MCF 10A (cell line): ENCODE measurements at regions not wholly inside any gene's neighbourhood (a gene's known extent, or its start where the extent isn't known, plus 50 kb on each side); places are given as distances from the start of the nearest gene placed in this dataset.

ENCODE experiments used
- BruUV-seq: library from RNA; stranded (reverse); fragments of 400-500 nt; replicated peaks from 2 replicates; lab custom pipeline; 2021; lab: Mats Ljungman, UMichigan
- CTCF ChIA-PET: fragments of 300-600 bp; sonication (Branson Sonifier 250); formaldehyde crosslinking; extraction: SDS; loops from one replicate; lab custom pipeline; 2021; ENCODE audit warnings: antibody characterized with exemption, inconsistent platforms; lab: Yijun Ruan, JAX
- POLR2A ChIA-PET: fragments of 300-600, 350-650 bp; sonication (Branson Sonifier 250); formaldehyde crosslinking; extraction: SDS; loops from one replicate; lab custom pipeline; 2020; ENCODE audit warnings: antibody characterized with exemption, inconsistent platforms; lab: Yijun Ruan, JAX
- DNase-seq: peaks from one replicate; pipeline ENCODE4 v3.0.0-alpha.2; 2018; ENCODE audit not compliant: unreplicated experiment
- H3K27ac Mint-ChIP-seq: one replicate; pipeline ENCODE4 v1.8.0; 2022; ENCODE audit warnings: mild to moderate bottlenecking, low read depth, mixed read lengths; ENCODE audit not compliant: unreplicated experiment
- H3K27me3 Mint-ChIP-seq: one replicate; pipeline ENCODE4 v1.8.0; 2022; ENCODE audit warnings: mixed read lengths; ENCODE audit not compliant: insufficient read depth, unreplicated experiment
- H3K36me3 Mint-ChIP-seq: one replicate; pipeline ENCODE4 v1.8.0; 2022; ENCODE audit warnings: mild to moderate bottlenecking, moderate library complexity, mixed read lengths; ENCODE audit not compliant: insufficient read depth, unreplicated experiment
- H3K4me1 Mint-ChIP-seq: one replicate; pipeline ENCODE4 v1.8.0; 2022; ENCODE audit warnings: mixed read lengths; ENCODE audit not compliant: insufficient read depth, unreplicated experiment
- H3K4me3 Mint-ChIP-seq: one replicate; pipeline ENCODE4 v1.8.0; 2022; ENCODE audit warnings: mild to moderate bottlenecking, moderate library complexity, mixed read lengths; ENCODE audit not compliant: unreplicated experiment
- H3K9me3 Mint-ChIP-seq: one replicate; pipeline ENCODE4 v1.8.0; 2022; ENCODE audit warnings: mixed read lengths; ENCODE audit not compliant: unreplicated experiment
- intact Hi-C: fragments of 100-400 bp; cut with micrococcal nuclease; formaldehyde crosslinking; loops from 2 replicates; pipeline ENCODE4 v1.14.1; 2022
- TF ChIP-seq, protein P1 (sequence below): fragments of 200-600 bp; IDR thresholded peaks from one replicate; pipeline ENCODE4 v1.8.0; 2022; ENCODE audit warnings: antibody characterized with exemption, mild to moderate bottlenecking; ENCODE audit not compliant: unreplicated experiment

DNA sequence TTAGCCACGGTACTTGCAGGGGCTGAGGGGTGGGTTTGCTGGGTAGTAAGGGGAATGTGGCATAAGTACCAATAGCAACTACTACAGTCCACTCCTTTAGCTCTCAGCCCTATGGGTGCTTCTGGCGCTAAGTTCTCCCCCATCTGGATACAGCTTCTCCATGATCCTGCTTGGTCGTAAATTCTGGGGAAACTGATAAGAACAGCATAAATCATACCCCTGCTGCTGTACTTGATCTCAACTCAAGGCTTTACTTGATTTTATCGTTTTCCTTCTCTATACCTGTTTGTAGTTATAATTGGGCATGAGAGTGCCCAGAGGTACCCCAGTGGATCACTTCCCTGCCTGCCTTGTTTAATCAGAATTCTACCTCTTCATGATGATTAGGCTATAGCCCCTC, 331.4 kb downstream of the PMP22 start:
- no peaks in the 10 kb centered on the region for H3K36me3 Mint-ChIP-seq
- BruUV-seq, result no TSS peak
- no peak overlapping the region for H3K27ac Mint-ChIP-seq
- no peaks in the 10 kb centered on the region for H3K4me1 Mint-ChIP-seq
- peaks cover 36% of the 10 kb centered on the region for H3K27me3 Mint-ChIP-seq
- intact Hi-C loops, result no loop called here
- ChIA-PET CTCF (interaction anchor here (0.5 to 0.7 kb wide), 5 partner anchors 11 to 1341 kb away, joined by 3 to 5 read pairs (median 3); no protein-coding TSS in a partner anchor), POLR2A (no interaction called here)
- H3K4me3 Mint-ChIP-seq, result no peak overlapping the region
- no peaks in the 10 kb centered on the region for H3K9me3 Mint-ChIP-seq
- TF ChIP-seq, protein P1, sequence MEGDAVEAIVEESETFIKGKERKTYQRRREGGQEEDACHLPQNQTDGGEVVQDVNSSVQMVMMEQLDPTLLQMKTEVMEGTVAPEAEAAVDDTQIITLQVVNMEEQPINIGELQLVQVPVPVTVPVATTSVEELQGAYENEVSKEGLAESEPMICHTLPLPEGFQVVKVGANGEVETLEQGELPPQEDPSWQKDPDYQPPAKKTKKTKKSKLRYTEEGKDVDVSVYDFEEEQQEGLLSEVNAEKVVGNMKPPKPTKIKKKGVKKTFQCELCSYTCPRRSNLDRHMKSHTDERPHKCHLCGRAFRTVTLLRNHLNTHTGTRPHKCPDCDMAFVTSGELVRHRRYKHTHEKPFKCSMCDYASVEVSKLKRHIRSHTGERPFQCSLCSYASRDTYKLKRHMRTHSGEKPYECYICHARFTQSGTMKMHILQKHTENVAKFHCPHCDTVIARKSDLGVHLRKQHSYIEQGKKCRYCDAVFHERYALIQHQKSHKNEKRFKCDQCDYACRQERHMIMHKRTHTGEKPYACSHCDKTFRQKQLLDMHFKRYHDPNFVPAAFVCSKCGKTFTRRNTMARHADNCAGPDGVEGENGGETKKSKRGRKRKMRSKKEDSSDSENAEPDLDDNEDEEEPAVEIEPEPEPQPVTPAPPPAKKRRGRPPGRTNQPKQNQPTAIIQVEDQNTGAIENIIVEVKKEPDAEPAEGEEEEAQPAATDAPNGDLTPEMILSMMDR, result no peak
- DNase-seq, result no peak

DNA sequence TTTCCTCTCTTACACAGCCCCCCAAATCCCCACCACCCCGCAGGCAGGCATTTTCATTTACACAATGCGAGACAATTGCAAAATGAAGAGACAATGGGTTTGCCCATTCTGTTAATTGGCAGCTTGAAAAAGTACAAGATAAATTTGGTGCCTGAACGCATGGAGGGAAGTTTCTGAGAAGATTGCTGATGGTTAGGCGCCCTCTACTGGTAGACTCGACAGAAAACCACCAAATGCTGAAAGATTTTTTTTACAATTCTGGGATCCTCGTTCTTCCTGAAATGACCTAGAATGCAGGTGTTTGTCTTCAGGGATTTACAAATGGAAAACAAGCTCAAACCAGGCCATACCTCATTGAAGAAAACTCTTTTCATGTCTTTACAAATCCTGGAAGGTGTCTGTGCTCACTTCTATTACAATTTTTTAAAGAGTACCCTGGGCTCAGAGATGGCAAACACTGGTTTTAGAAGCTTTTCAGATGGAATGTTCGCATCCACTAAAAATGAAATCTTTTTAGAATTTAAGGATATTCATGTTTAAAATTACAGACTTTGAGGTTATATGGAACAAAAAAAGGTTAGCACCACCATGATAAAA, 338.5 kb downstream of the PMP22 start:
- Mint-ChIP-seq H3K36me3 (no peaks in the 10 kb centered on the region), H3K4me3 (no peak overlapping the region), H3K9me3 (no peaks in the 10 kb centered on the region), H3K27me3 (peaks cover 14% of the 10 kb centered on the region), H3K27ac (no peak overlapping the region), H3K4me1 (no peaks in the 10 kb centered on the region)
- no TSS peak for BruUV-seq
- CTCF ChIA-PET, result interaction anchor here (0.6 to 3.4 kb wide), 60 partner anchors 9 to 1896 kb away, joined by 3 to 30 read pairs (median 3); partner anchors contain the start of gene HS3ST3B1
- TF ChIP-seq, protein P1, result peak; percentile 80
- POLR2A ChIA-PET, result interaction anchor here (0.6 to 1.9 kb wide), 7 partner anchors 12 to 1329 kb away, joined by 3 to 12 read pairs (median 3); partner anchors contain the start of gene HS3ST3B1
- DNase-seq, result peak; percentile 83
- intact Hi-C loops, result loop anchor here (1.0 to 10.0 kb wide), 7 partner anchors 192 to 1589 kb away; partner anchors contain the start of gene HS3ST3B1

DNA sequence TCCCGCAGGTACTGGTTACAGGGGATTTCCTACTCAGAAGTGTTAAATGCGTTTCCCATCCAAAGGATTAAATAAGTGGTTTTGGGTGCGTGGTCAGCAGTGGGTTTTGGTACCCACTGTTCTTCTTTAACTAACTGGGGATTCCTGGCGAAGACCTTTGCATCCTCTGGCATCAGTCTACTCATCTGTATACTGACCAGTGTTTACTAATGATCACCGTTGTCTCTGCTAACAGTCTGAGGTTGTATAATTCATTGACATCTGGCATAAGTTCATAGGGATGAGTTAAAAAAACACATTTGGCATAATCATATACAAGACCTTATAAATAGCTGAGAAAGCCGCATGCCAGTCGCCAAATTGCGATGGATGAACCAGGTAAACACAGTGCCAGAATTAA, 339.1 kb downstream of the PMP22 start:
- TF ChIP-seq, protein P1, result no peak

DNA sequence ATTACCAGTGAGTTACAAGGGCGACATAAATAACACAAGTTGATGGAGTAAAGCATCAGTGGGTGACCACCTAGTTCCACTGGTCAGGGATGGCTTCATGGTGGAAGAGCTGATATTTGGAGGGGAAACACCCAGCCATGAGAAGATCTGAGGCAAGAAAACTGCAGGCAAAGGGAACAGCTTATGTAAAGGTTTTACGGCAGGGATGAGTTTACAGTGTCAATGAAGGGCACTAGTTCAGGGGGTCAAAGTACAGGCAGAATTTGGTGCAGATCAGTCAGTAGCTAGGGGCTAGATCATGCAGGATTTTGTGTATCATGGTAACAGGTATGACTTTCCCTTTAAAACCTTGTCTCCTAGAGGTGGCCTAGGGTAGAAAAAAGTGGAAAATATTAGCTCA, 339.6 kb downstream of the PMP22 start:
- POLR2A ChIA-PET, result interaction anchor here (1.9 kb wide), 1 partner anchor 624 kb away, joined by 12 read pairs; the partner anchor contains the start of gene HS3ST3B1
- intact Hi-C loops, result loop anchor here (10.0 kb wide), 1 partner anchor 191 kb away; no protein-coding TSS in a partner anchor
- no TSS peak for BruUV-seq
- no peaks in the 10 kb centered on the region for H3K4me1 Mint-ChIP-seq
- H3K4me3 Mint-ChIP-seq, result no peak overlapping the region
- no peak overlapping the region for H3K27ac Mint-ChIP-seq
- CTCF ChIA-PET, result interaction anchor here (0.6 to 3.4 kb wide), 8 partner anchors 187 to 1895 kb away, joined by 3 to 30 read pairs (median 9); partner anchors contain the start of gene HS3ST3B1
- no peaks in the 10 kb centered on the region for H3K9me3 Mint-ChIP-seq
- peaks cover 14% of the 10 kb centered on the region for H3K27me3 Mint-ChIP-seq
- TF ChIP-seq, protein P1, result no peak
- no peak for DNase-seq
- no peaks in the 10 kb centered on the region for H3K36me3 Mint-ChIP-seq

More for the DNA sequence above, 339.1 kb downstream of the PMP22 start:
- H3K4me3 Mint-ChIP-seq, result no peak overlapping the region
- no TSS peak for BruUV-seq
- H3K9me3 Mint-ChIP-seq, result no peaks in the 10 kb centered on the region
- ChIA-PET POLR2A (interaction anchor here (0.6 to 1.9 kb wide), 4 partner anchors 14 to 1160 kb away, joined by 3 to 12 read pairs (median 3); partner anchors contain the start of gene HS3ST3B1), CTCF (interaction anchor here (0.6 to 3.4 kb wide), 41 partner anchors 12 to 1896 kb away, joined by 3 to 30 read pairs (median 4); partner anchors contain the start of gene HS3ST3B1)
- no peaks in the 10 kb centered on the region for H3K36me3 Mint-ChIP-seq
- intact Hi-C loops, result loop anchor here (1.0 to 10.0 kb wide), 7 partner anchors 191 to 1589 kb away; partner anchors contain the start of gene HS3ST3B1
- H3K4me1 Mint-ChIP-seq, result no peaks in the 10 kb centered on the region
- H3K27ac Mint-ChIP-seq, result no peak overlapping the region
- DNase-seq, result no peak
- H3K27me3 Mint-ChIP-seq, result peaks cover 14% of the 10 kb centered on the region
